SKM-1 treated with dmso at 0.1 percent for 144 hours (cell line): ENCODE measurements at regions not wholly inside any gene's neighbourhood (a gene's known extent, or its start where the extent isn't known, plus 50 kb on each side); places are given as distances from the start of the nearest gene placed in this dataset.

ENCODE experiments used
- DNase-seq: peaks from one replicate; lab custom pipeline; 2025; ENCODE audit not compliant: unreplicated experiment; lab: John Stamatoyannopoulos, UW

GRCh38 chr10:84996580-84996979, 668.2 kb downstream of the CCSER2 start:
- no peak for DNase-seq

- no peak for DNase-seq
Measured at GRCh38 chr10:84997870-84998269, 669.5 kb downstream of the CCSER2 start.

GRCh38 chr10:84999929-85000328, 671.5 kb downstream of the CCSER2 start:
- DNase-seq: no peak

DNA sequence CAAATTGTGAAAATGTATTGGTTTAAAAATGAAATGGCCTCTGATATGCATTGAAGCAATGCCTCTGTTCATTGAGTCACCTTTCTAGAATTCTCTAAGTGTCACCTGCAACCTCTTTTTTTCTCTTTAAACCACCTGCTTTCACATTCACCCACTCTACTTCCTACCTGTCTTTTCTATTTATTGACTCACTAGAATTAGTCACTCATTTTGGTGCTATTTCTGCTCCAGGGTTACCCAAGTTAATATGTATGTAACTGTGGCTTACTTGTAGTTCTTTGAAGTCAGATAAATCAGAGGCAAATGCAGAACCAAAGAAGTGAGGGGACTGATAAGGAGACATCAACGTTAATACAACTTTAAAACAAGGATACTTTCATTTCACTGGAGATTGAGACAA, 674.7 kb downstream of the CCSER2 start:
- no peak for DNase-seq

- no peak for DNase-seq
Measured at GRCh38 chr10:85008488-85009184, 680.2 kb downstream of the CCSER2 start.

DNA sequence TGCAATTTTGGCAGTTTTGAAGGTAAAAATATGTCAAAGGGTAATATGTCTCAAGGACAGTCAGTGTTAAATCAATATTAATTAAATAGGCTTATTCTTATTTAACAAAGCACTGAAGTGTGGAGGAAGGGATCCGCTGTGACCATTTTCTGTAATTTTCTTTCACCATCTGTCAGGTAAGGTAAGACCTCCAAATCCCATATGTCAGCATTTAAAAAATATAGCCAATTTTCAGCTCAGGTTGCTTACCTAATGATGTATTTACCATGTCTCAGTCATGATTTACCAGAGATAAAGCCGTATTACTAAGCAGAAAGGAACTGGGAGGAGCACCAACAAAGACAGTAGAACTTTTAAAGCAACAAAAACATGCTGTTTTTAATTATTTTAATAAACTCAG, 683.9 kb downstream of the CCSER2 start:
- DNase-seq: no peak

DNA sequence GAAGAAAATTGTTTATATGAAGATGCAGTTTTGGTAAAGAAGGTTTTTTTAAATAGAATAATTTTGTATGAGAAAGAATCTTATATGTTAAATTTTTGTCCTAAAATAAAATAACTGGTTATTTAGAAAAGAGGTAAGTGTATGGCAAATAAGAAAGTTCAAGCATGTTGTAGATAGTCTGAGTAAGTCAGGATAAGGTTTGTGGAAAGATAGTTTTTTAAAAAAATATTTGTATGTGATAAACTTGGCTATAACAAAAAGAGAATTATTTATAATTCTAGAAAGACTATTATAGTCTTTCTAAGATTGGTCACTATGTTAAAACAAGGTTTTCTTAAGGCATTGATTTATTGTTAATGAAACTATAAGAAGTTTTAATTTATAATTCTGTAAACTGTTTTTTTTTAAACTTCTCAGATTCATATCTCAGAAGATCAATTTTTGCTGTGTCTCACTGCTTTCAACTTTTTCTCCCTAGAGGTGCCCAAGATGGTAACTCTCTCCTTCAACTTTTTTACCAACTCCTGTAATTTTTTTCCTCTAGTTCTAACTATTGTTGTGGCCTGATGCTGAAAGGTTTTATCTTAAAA, 698.6 kb downstream of the CCSER2 start:
- DNase-seq: no peak

GRCh38 chr10:85032981-85033380, 704.6 kb downstream of the CCSER2 start:
- DNase-seq: no peak

DNA sequence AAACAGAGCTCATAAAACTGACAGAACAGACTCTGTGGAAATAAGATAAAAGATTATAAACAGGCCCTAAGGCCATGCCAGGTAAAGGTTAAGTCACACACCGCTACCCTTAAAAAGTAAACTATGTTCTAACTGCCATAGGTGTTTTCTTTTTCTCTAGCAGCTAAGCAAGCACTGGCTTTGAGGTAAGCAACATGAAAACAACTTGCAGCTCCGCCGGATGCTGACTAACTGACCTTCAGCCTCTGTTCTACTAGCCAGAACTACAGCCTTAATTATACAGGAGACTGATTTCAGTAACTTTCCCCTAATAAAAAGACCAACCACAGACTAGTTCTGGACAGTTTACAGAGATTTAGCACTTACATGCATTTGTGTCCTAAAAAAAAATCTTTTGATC, 708.3 kb downstream of the CCSER2 start:
- DNase-seq: no peak

DNA sequence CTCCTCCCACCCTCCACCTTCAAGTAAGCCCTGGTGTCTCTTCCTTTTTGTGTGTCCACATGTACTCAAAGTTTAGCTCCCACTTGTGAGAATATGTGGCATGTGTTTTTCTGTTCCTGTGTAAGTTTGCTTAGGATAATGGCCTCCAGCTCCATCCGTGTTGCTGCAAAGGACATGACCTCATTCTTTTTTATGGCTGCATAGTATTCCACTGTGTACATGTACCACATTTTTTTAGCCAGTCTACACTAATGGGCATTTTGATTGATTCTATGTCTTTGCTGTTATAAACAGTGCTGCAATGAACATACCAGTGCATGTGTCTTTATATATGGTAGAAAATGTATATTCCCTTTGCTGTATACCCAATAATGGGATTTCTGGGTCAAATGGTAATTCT, 710.9 kb downstream of the CCSER2 start:
- no peak for DNase-seq

DNA sequence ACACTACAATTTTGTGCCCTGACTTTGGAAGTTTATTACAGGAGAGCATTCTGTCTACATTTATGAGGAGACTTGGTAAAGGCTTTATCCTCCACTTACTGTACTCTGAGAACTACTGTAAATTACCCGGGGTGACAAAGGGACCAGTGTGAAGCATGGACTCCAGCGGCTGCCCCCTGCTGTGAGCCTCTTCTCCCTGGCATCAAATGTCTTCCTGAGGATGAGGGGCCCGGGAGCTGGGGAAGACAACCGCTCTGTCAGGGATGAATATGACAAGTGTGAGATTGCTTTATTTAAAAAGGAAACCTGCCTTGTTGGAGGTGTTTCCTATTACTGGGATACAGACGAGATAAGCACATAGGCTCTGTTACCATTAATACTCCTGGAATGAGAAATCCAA, 714.8 kb downstream of the CCSER2 start:
- DNase-seq: no peak

DNA sequence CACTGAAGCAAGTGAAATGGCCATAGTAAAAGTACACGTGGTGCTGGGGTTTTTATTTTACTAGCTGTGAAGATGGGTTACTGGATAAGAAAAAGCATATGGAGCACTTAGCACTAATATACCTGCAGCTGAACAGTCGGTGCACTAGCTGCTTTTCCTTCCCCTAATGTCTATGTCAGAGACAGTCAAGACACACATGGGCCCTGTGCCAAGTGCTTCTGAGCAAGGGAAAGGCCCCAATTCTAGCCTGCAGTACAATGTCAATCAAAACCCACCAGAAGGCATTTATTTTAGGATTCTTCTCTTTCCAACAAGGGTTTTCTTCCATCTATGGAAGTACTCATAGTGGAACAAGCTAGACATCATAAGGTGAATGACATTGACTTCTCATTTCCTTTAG, 716.7 kb downstream of the CCSER2 start:
- no peak for DNase-seq

- no peak for DNase-seq
Measured at GRCh38 chr10:85047170-85047834, 718.9 kb downstream of the CCSER2 start.

GRCh38 chr10:85047979-85048378, 719.6 kb downstream of the CCSER2 start:
- DNase-seq: no peak

- DNase-seq: no peak
Measured at GRCh38 chr10:85048644-85049043, 720.3 kb downstream of the CCSER2 start.

GRCh38 chr10:85060944-85061343, 732.6 kb downstream of the CCSER2 start:
- no peak for DNase-seq

DNA sequence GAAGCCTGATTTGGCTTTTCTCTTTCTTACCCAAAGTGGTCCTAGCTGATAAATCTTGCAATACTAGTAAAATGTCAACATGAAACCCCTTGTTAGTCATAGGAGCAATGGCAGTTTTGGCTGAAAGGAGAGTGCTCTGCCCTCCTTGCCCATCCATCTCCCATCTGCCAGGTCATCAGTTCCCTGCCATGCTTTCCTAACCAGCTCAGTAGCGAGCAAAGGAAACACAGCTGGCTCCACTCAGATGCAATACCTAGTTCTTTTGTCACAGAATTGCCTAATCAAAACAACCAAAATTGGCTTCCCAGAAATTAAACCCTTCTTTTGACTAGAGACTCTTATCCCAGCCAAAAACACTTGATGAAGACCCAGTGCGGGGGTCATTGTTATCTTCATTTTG, 733.0 kb downstream of the CCSER2 start:
- no peak for DNase-seq

- DNase-seq: no peak
Measured at GRCh38 chr10:85067955-85068354, 739.6 kb downstream of the CCSER2 start.

- no peak for DNase-seq
Measured at GRCh38 chr10:85080934-85081333, 752.5 kb downstream of the CCSER2 start.

DNA sequence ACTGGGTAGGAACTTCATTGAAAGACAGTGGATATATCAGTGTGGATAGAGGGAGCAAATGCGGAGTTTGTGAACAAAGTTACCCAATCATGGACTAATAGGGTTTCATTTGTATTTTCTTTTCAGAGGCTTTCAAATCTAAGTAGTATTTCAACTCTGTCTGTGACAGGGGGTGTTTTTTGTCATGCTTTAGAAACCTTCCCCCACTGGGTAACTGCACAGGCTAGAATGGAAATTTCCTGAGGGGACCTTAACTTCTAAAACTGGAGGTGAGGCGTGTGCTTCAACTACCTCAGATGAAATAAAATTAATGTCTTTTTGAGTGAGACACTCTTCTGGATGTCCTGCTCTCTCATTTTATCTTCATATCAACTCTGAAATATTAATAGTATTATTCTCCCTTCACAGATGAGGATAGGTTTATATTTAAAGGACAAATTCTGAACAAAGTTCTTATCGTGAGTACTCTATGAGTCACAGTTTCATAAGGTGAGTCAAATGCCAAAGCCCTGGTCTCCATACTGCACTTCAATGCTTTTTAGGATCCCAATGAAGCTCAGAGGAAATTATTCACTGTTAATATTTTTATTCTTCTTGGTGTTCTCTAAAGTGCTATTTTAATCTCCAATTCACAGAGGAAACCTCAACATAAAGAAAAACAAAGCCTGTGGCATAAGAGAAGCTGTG, 770.6 kb downstream of the CCSER2 start:
- no peak for DNase-seq

GRCh38 chr10:85100495-85100894, 772.1 kb downstream of the CCSER2 start:
- no peak for DNase-seq
